ENCODE measurements at regions not wholly inside any gene's neighbourhood (a gene's known extent, or its start where the extent isn't known, plus 50 kb on each side); places are given as distances from the start of the nearest gene placed in this dataset.

DNA sequence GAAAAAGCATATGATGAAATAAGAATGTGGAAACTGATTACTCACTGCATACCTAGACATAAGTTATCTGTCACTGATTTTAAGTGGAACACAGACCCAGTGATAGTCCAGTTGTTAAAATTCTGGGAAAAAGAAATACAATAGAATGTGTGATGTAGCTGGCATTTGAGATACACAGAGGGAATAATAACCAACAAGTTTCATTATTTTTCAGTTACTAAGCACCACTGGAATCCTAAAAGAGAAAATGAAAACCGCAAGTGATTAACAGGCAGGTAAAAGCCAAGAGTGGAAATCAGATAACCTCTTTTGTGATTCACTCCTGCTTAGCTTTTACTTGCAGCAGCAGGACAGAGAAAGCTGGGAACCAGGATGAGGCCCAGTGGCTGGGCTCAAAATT is 994.0 kb upstream of the SEMA6A start:
- H3K36me3 ChIP-seq: no peaks in the 10 kb centered on the region
- no peaks in the 10 kb centered on the region for H3K9me3 ChIP-seq
- H3K4me1 ChIP-seq (ENCODE audit: control insufficient read depth in 1 of 2, low read depth in 2 of 2): no peaks in the 10 kb centered on the region
- H3K27ac ChIP-seq: no peak overlapping the region
- H3K4me3 ChIP-seq: no peak overlapping the region
- ATAC-seq (ENCODE audit: insufficient number of reproducible peaks, low FRiP score, low read depth) (no peak), DNase-seq (ENCODE audit: low spot score) (no peak)
- TF ChIP-seq, protein P1, sequence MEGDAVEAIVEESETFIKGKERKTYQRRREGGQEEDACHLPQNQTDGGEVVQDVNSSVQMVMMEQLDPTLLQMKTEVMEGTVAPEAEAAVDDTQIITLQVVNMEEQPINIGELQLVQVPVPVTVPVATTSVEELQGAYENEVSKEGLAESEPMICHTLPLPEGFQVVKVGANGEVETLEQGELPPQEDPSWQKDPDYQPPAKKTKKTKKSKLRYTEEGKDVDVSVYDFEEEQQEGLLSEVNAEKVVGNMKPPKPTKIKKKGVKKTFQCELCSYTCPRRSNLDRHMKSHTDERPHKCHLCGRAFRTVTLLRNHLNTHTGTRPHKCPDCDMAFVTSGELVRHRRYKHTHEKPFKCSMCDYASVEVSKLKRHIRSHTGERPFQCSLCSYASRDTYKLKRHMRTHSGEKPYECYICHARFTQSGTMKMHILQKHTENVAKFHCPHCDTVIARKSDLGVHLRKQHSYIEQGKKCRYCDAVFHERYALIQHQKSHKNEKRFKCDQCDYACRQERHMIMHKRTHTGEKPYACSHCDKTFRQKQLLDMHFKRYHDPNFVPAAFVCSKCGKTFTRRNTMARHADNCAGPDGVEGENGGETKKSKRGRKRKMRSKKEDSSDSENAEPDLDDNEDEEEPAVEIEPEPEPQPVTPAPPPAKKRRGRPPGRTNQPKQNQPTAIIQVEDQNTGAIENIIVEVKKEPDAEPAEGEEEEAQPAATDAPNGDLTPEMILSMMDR (IDR thresholded peaks at IDR 0.05): no peak
- no peaks in the 10 kb centered on the region for H3K27me3 ChIP-seq (replicated peaks; ENCODE audit: insufficient read depth)

DNA sequence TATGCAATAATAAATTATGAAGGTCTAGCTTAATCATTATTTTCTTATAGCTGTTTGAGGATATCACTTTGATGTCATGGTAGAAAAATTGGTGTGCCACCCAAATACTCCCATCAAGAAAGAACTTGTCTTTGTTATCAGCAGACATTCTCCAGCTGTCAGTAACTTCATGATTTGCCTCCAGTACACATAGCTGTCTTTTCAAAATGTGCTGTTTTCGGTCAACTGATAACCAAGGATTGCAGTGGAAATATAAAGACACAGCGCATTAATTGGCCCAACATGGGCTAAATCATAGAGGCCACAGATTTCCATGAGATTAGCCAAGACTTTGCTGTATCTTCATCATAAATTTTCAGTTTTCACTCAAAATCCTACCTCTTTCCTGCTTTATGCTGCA is 993.5 kb upstream of the SEMA6A start:
- DNase-seq (ENCODE audit: low spot score) (no peak), ATAC-seq (ENCODE audit: insufficient number of reproducible peaks, low FRiP score, low read depth) (no peak)

DNA sequence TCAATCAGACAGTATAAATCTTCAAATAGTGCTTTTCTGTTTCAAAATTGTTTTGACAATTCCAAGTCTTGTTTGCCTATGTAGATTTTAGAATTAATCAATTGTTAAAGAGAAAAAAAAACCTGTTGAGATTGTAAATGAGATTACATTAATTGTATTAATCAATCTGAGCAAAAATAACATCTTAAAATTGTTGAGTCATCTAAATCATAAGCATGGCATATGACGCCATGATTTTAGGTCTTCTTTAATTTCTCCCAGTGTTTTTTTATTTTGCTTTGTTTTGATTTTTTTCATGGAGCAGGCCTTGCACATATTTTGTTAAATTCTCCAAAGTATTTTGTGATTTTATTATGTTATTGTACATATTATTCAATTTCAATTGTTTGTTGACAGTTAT is 988.0 kb upstream of the SEMA6A start:
- TF ChIP-seq, protein P1 (IDR thresholded peaks at IDR 0.05): no peak
- H3K4me1 ChIP-seq (ENCODE audit: control insufficient read depth in 1 of 2, low read depth in 2 of 2): no peaks in the 10 kb centered on the region
- H3K9me3 ChIP-seq: no peaks in the 10 kb centered on the region
- no peaks in the 10 kb centered on the region for H3K27me3 ChIP-seq (replicated peaks; ENCODE audit: insufficient read depth)
- ATAC-seq (ENCODE audit: insufficient number of reproducible peaks, low FRiP score, low read depth): no peak
- no peaks in the 10 kb centered on the region for H3K36me3 ChIP-seq
- H3K27ac ChIP-seq: no peak overlapping the region
- DNase-seq (ENCODE audit: low spot score): no peak
- H3K4me3 ChIP-seq: no peak overlapping the region

More for the DNA sequence above, 993.5 kb upstream of the SEMA6A start:
- H3K4me3 ChIP-seq: no peak overlapping the region
- H3K27ac ChIP-seq: no peak overlapping the region
- TF ChIP-seq, protein P1 (IDR thresholded peaks at IDR 0.05): no peak
- H3K9me3 ChIP-seq: no peaks in the 10 kb centered on the region
- H3K36me3 ChIP-seq: no peaks in the 10 kb centered on the region
- no peaks in the 10 kb centered on the region for H3K4me1 ChIP-seq (ENCODE audit: control insufficient read depth in 1 of 2, low read depth in 2 of 2)
- no peaks in the 10 kb centered on the region for H3K27me3 ChIP-seq (replicated peaks; ENCODE audit: insufficient read depth)

DNA sequence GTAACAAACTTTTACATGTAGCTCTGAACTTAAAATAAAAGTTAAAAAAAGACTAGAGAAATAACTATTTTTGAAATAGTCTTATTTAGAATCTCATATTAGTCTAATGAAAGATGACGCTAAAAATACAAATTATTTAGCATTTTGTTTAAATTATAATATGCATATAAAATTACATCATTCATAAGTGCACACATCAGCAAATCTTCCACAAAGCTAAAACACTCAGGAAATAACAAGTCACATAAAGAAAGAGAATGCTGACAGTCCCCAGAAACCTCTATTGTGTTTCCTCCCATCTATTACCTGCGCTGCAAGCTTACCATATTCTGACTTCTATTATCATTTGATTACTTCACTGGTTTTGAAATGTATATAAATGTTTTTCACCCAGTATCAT is 986.9 kb upstream of the SEMA6A start:
- no peaks in the 10 kb centered on the region for H3K4me1 ChIP-seq (ENCODE audit: control insufficient read depth in 1 of 2, low read depth in 2 of 2)
- DNase-seq (ENCODE audit: low spot score) (no peak), ATAC-seq (ENCODE audit: insufficient number of reproducible peaks, low FRiP score, low read depth) (no peak)
- TF ChIP-seq, protein P1 (IDR thresholded peaks at IDR 0.05): no peak
- H3K4me3 ChIP-seq: no peak overlapping the region
- no peaks in the 10 kb centered on the region for H3K27me3 ChIP-seq (replicated peaks; ENCODE audit: insufficient read depth)
- H3K36me3 ChIP-seq: no peaks in the 10 kb centered on the region
- no peaks in the 10 kb centered on the region for H3K9me3 ChIP-seq
- no peak overlapping the region for H3K27ac ChIP-seq

DNA sequence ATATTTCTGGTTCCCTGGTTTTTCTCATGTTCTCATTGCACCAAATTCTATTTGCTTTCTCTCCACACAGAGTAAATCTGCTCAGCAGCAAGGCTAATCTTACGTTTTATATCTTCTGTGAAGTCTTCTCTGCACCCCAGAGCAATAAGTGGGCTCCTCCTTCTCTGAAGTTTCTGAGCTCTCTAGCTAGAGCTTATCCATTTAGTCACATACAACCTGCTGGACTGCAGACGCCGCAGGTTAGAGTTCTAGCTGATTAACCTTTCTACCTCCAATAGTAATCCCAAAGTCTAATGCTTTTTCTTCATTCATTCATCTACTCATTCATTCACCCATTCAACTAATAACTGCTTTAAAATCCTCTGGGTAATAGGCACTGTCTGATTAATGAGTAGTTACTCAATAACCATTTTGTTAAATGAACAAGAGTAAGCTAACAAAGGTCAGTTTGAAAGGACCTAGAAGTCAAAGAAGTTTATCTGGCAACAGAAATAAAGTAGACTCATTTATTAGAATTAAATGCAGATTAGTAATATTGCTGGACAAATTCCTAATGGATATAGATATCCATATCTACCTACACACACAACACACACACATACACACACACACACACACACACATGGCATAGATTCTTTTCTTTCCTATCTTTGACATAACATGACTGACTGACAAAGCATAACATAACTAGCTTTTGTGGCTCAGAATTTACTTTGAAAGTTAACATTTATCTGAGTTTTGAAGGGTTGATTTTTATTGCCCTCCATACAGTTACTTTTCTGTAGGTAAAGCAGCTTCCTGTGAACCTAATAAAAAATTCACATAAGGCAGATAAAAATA is 984.6 kb upstream of the SEMA6A start:
- no peak for DNase-seq (ENCODE audit: low spot score)
- H3K27ac ChIP-seq: no peak overlapping the region
- no peaks in the 10 kb centered on the region for H3K4me1 ChIP-seq (ENCODE audit: control insufficient read depth in 1 of 2, low read depth in 2 of 2)
- no peaks in the 10 kb centered on the region for H3K27me3 ChIP-seq (replicated peaks; ENCODE audit: insufficient read depth)
- ATAC-seq (ENCODE audit: insufficient number of reproducible peaks, low FRiP score, low read depth): no peak
- no peak overlapping the region for H3K4me3 ChIP-seq
- TF ChIP-seq, protein P1 (IDR thresholded peaks at IDR 0.05): no peak
- H3K9me3 ChIP-seq: no peaks in the 10 kb centered on the region
- no peaks in the 10 kb centered on the region for H3K36me3 ChIP-seq

All from thoracic aorta (tissue), 2 donors.